ENCODE measurements at regions not wholly inside any gene's neighbourhood (a gene's known extent, or its start where the extent isn't known, plus 50 kb on each side); places are given as distances from the start of the nearest gene placed in this dataset.

- no peak for DNase-seq (ENCODE audit: low read depth)
- no peak overlapping the region for H3K4me3 ChIP-seq (replicated peaks; ENCODE audit: low read depth, low read length)
- no peak for TF ChIP-seq CTCF (IDR thresholded peaks at IDR 0.05; ENCODE audit: low read length, missing control alignments)
These were observed 295.5 kb upstream of the PRDM1 start for GRCh38 chr6:105790635-105791034.

DNA sequence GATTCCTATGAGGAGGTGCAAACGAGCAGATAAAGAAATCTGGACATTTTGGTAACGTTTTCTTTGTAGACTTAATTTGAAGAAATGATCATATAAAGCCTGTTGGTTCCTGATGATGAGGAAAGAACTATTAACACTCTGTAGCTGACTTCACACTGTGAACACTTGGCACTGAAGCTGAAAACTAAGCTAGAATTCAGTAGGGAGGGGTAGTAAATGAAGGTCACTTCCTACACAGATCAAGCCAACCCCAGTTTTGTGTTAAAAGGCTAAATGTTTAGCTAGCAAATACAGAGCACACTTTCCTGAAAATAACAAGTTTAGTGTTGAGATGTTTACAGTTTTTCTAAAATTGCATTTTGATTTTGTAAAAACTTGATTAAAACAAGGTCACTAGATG is 296.2 kb upstream of the PRDM1 start:
- DNase-seq (ENCODE audit: low read depth): no peak
- no peak overlapping the region for H3K4me3 ChIP-seq (replicated peaks; ENCODE audit: low read depth, low read length)

GRCh38 chr6:105787747-105788146 is 298.4 kb upstream of the PRDM1 start:
- TF ChIP-seq CTCF (IDR thresholded peaks at IDR 0.05; ENCODE audit: low read length, missing control alignments): no peak
- no peak for DNase-seq (ENCODE audit: low read depth)
- no peak overlapping the region for H3K4me3 ChIP-seq (replicated peaks; ENCODE audit: low read depth, low read length)

More for the DNA sequence above, 296.2 kb upstream of the PRDM1 start:
- TF ChIP-seq CTCF (IDR thresholded peaks at IDR 0.05; ENCODE audit: low read length, missing control alignments): no peak

GRCh38 chr6:105786890-105787655 is 299.1 kb upstream of the PRDM1 start:
- TF ChIP-seq CTCF (IDR thresholded peaks at IDR 0.05; ENCODE audit: low read length, missing control alignments): no peak
- DNase-seq (ENCODE audit: low read depth): no peak
- no peak overlapping the region for H3K4me3 ChIP-seq (replicated peaks; ENCODE audit: low read depth, low read length)

DNA sequence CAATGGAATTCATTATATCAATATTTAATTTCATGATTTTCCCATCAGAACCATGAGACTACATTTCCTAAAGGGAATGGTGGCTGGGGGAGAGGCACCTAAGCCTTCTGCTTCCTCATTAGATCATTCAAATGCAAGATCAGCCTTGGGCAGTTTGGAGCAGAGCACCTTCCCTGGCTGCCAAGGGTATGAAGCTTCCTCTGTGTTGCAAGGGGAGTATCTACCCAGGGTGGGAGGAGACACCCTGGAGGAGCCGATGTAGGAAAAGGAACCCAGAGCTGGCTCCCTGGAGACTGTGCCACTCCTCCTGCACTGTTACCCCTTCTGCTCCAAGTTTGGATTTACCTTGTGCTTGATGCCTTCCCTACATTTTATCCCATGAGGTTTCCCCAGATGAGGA is 299.7 kb upstream of the PRDM1 start:
- no peak for TF ChIP-seq CTCF (IDR thresholded peaks at IDR 0.05; ENCODE audit: low read length, missing control alignments)
- no peak overlapping the region for H3K4me3 ChIP-seq (replicated peaks; ENCODE audit: low read depth, low read length)
- no peak for DNase-seq (ENCODE audit: low read depth)

DNA sequence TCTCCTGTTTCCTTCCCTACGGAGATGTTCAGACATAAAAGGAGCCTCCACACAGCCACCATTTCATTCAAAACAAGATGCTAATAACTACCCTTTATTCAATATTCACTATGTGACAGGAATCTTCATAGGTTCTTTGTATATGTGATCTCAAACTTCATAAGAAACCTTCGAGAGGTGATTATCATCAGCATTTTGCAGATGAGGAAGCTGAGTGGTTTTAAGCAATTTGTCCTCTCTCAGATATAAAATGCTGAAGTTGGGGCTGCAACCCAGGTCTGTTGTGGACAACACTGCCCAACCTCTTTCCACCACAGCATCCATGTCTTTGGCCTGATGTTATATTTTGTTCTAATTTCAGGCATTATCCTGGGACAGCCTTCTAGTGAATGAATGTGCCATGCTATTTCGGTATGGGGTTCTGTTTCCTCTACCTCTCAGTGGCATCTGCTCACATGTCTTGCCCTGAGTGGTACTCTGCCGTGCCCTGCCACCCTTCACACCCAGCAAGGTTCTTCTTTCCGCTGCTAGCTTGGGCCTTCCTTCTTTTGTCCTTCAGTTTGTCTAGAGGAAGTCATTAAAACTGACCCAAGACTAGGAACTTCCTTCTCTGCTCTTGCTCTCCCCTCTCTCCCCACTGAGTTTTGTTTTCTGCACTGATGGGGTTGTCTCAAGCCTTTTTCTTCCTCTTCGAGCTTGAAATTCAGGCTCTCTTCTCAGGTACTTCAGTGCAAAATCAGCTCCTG is 300.9 kb upstream of the PRDM1 start:
- H3K4me3 ChIP-seq (replicated peaks; ENCODE audit: low read depth, low read length): no peak overlapping the region
- TF ChIP-seq CTCF (IDR thresholded peaks at IDR 0.05; ENCODE audit: low read length, missing control alignments): no peak
- no peak for DNase-seq (ENCODE audit: low read depth)

Measured in fibroblast of pulmonary artery (primary cell).